ENCODE measurements at regions not wholly inside any gene's neighbourhood (a gene's known extent, or its start where the extent isn't known, plus 50 kb on each side); places are given as distances from the start of the nearest gene placed in this dataset.

DNA sequence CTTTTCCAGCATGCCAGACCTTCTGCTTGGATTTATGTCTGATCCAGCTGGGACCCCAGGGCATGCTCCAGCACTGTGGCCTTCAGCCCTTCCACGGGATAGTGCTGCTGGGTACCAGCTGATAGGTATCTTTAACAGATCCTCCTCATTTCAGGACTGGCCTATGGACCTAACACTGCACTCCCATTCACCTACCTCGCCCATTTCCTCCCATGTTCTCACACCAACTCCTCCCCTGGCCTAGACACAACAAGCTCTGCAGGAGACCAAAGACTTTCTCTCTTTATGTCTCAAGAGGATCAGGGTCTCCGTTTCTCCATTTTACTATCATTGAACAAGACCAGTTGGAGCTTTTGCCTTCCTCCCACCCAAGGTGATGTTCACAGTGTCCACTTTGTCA, 140.0 kb upstream of the TMCC3 start:
- intact Hi-C loops (cut with micrococcal nuclease): no loop called here
- Mint-ChIP-seq H3K4me3 (no peak overlapping the region), H3K9me3 (no peaks in the 10 kb centered on the region), H3K27me3 (ENCODE audit: low read depth in 2 of 2) (no peaks in the 10 kb centered on the region), H3K36me3 (no peaks in the 10 kb centered on the region), H3K4me1 (peaks cover 6 to 13% of the 10 kb centered on the region in 2 donors), H3K27ac (no peak overlapping the region)
- DNase-seq (no peak), ATAC-seq (no peak)
- Histone ChIP-seq H3K4me3 (ENCODE audit: low read length) (no peak overlapping the region), H3K36me3 (ENCODE audit: control insufficient read depth, insufficient read depth, low read length) (no peaks in the 10 kb centered on the region), H3K27ac (ENCODE audit: low read length) (no peak overlapping the region), H3K27me3 (ENCODE audit: control insufficient read depth, insufficient read depth, low read length) (no peaks in the 10 kb centered on the region), H3K9me3 (ENCODE audit: control insufficient read depth, insufficient read depth, low read length) (no peaks in the 10 kb centered on the region), H3K4me1 (ENCODE audit: control insufficient read depth, insufficient read depth, low read length) (peaks cover 4% of the 10 kb centered on the region)
- 73% methylated on average over 3 of the region's 3 CpGs for WGBS (ENCODE audit: insufficient coverage)
- TF ChIP-seq, protein P1, sequence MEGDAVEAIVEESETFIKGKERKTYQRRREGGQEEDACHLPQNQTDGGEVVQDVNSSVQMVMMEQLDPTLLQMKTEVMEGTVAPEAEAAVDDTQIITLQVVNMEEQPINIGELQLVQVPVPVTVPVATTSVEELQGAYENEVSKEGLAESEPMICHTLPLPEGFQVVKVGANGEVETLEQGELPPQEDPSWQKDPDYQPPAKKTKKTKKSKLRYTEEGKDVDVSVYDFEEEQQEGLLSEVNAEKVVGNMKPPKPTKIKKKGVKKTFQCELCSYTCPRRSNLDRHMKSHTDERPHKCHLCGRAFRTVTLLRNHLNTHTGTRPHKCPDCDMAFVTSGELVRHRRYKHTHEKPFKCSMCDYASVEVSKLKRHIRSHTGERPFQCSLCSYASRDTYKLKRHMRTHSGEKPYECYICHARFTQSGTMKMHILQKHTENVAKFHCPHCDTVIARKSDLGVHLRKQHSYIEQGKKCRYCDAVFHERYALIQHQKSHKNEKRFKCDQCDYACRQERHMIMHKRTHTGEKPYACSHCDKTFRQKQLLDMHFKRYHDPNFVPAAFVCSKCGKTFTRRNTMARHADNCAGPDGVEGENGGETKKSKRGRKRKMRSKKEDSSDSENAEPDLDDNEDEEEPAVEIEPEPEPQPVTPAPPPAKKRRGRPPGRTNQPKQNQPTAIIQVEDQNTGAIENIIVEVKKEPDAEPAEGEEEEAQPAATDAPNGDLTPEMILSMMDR (IDR thresholded peaks at IDR 0.05): no peak

- no peaks in the 10 kb centered on the region for H3K9me3 ChIP-seq (ENCODE audit: control insufficient read depth, insufficient read depth, low read length)
- Mint-ChIP-seq H3K27ac (no peak overlapping the region), H3K36me3 (no peaks in the 10 kb centered on the region), H3K4me3 (no peak overlapping the region), H3K4me1 (peaks cover 2 to 13% of the 10 kb centered on the region in 2 donors), H3K27me3 (ENCODE audit: low read depth in 2 of 2) (peaks cover under 1 to 2% of the 10 kb centered on the region in 2 donors), H3K9me3 (no peaks in the 10 kb centered on the region)
- WGBS (ENCODE audit: insufficient coverage): 59% methylated on average over 3 of the region's 3 CpGs
- TF ChIP-seq, protein P1 (IDR thresholded peaks at IDR 0.05): no peak
- H3K36me3 ChIP-seq (ENCODE audit: control insufficient read depth, insufficient read depth, low read length): no peaks in the 10 kb centered on the region
- no peaks in the 10 kb centered on the region for H3K27me3 ChIP-seq (ENCODE audit: control insufficient read depth, insufficient read depth, low read length)
- ATAC-seq (no peak), DNase-seq (no peak)
- no peak overlapping the region for H3K4me3 ChIP-seq (ENCODE audit: low read length)
- peaks cover 4% of the 10 kb centered on the region for H3K4me1 ChIP-seq (ENCODE audit: control insufficient read depth, insufficient read depth, low read length)
- H3K27ac ChIP-seq (ENCODE audit: low read length): no peak overlapping the region
- intact Hi-C loops (cut with micrococcal nuclease): no loop called here
These were observed 139.3 kb upstream of the TMCC3 start for GRCh38 chr12:94789510-94790225.

DNA sequence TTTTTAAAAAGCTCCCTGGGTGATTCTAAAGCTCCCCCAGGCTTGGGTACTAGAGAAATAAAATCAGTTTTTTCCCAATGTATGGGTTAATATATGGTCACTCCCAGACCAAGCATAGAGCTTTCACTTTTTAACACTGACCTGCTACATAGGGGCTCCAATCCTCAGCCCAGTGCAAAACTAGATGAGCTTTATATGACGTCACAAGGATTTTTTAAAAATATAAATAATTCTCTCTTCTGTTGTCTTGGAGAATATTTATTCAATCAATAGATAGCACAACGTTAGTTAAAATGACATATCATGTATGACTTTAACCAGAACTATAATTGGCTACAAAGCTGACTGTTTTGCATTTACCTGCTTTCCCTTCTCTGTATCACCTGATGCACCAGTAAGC, 137.9 kb upstream of the TMCC3 start:
- intact Hi-C loops (cut with micrococcal nuclease): no loop called here
- no peaks in the 10 kb centered on the region for H3K9me3 Mint-ChIP-seq
- no peaks in the 10 kb centered on the region for H3K36me3 Mint-ChIP-seq

More for the DNA sequence above, 137.9 kb upstream of the TMCC3 start:
- no peak overlapping the region for H3K27ac ChIP-seq (ENCODE audit: low read length)
- Mint-ChIP-seq H3K27me3 (ENCODE audit: low read depth in 2 of 2) (peaks cover 4 to 8% of the 10 kb centered on the region in 2 donors), H3K4me1 (peaks cover 0 to 13% of the 10 kb centered on the region in 2 donors), H3K27ac (no peak overlapping the region), H3K4me3 (no peak overlapping the region)
- no peaks in the 10 kb centered on the region for H3K9me3 ChIP-seq (ENCODE audit: control insufficient read depth, insufficient read depth, low read length)
- H3K4me1 ChIP-seq (ENCODE audit: control insufficient read depth, insufficient read depth, low read length): peaks cover 4% of the 10 kb centered on the region
- TF ChIP-seq, protein P1 (IDR thresholded peaks at IDR 0.05): no peak
- WGBS (ENCODE audit: insufficient coverage): 88% methylated on average over 1 of the region's 2 CpGs
- H3K36me3 ChIP-seq (ENCODE audit: control insufficient read depth, insufficient read depth, low read length): no peaks in the 10 kb centered on the region
- no peak overlapping the region for H3K4me3 ChIP-seq (ENCODE audit: low read length)
- DNase-seq: no peak
- H3K27me3 ChIP-seq (ENCODE audit: control insufficient read depth, insufficient read depth, low read length): no peaks in the 10 kb centered on the region
- no peak for ATAC-seq
